SK-N-SH (cell line): ENCODE measurements at regions not wholly inside any gene's neighbourhood (a gene's known extent, or its start where the extent isn't known, plus 50 kb on each side); places are given as distances from the start of the nearest gene placed in this dataset.

Experiments used
- CTCF ChIA-PET: fragments of 300-600, 350-600 bp; formaldehyde crosslinking; extraction: SDS; loops from one replicate; lab custom pipeline; 2021; lab: Yijun Ruan, JAX
- POLR2A ChIA-PET: fragments of 350-600 bp; sonication (Branson Sonifier 250); formaldehyde crosslinking; extraction: SDS; loops from one replicate; lab custom pipeline; 2020; ENCODE audit warnings: antibody characterized with exemption, inconsistent platforms; lab: Yijun Ruan, JAX
- DNase-seq: peaks from one replicate; pipeline ENCODE4 v3.0.0; 2012
- H2AFZ ChIP-seq: fragments of 200-600 bp; sonication (generic); 2 replicates; pipeline ENCODE4 v1.8.1; 2016; ENCODE audit warnings: antibody characterized with exemption, mild to moderate bottlenecking, low read depth
- H3F3A ChIP-seq: fragments of 200-600 bp; sonication (generic); replicated peaks from 2 replicates; pipeline ENCODE3; 2016; ENCODE audit warnings: antibody characterized with exemption, mild to moderate bottlenecking; ENCODE audit not compliant: insufficient read depth
- H3K27ac ChIP-seq, 2 experiments: fragments of 200-500 bp in 1 of 2; fragments of 200-600 bp in 1 of 2; sonication (Bioruptor generic) in 1 of 2; sonication (generic), shearing (Covaris generic) in 1 of 2; 2 replicates each; pipeline versions ENCODE4 v1.5.1 to v1.6.1; 2014 to 2016; ENCODE audit warnings: low read depth in 2 of 2, inconsistent platforms in 1 of 2, low read length in 1 of 2, mild to moderate bottlenecking in 1 of 2, mixed read lengths in 1 of 2
- H3K27me3 ChIP-seq: fragments of 200-600 bp; sonication (generic), shearing (Covaris generic); 2 replicates; pipeline ENCODE4 v1.6.1; 2016; ENCODE audit warnings: mixed run types; ENCODE audit not compliant: insufficient read depth
- H3K36me3 ChIP-seq, 2 experiments: fragments of 200-500 bp in 1 of 2; fragments of 200-600 bp in 1 of 2; sonication (Bioruptor generic) in 1 of 2; sonication (generic) in 1 of 2; replicated peaks in 1 of 2; 2 replicates each; pipeline versions ENCODE3 to v1.5.1; 2014 to 2016; ENCODE audit warnings: low read length in 1 of 2, mild to moderate bottlenecking in 1 of 2; ENCODE audit not compliant: insufficient read depth in 2 of 2, control insufficient read depth in 1 of 2
- H3K4me1 ChIP-seq, 2 experiments: fragments of 200-500 bp in 1 of 2; fragments of 200-600 bp in 1 of 2; sonication (Bioruptor generic) in 1 of 2; sonication (generic), shearing (Covaris generic) in 1 of 2; 2 replicates each; pipeline versions ENCODE4 v1.5.1 to v1.6.1; 2014 to 2016; ENCODE audit warnings: low read depth in 1 of 2, low read length in 1 of 2, mixed run types in 1 of 2; ENCODE audit not compliant: insufficient read depth in 2 of 2, control insufficient read depth in 1 of 2
- H3K4me2 ChIP-seq: fragments of 200-600 bp; sonication (generic), shearing (Covaris generic); 2 replicates; pipeline ENCODE4 v1.6.1; 2017; ENCODE audit warnings: mixed run types
- H3K4me3 ChIP-seq, 2 experiments: fragments of 200-500 bp in 1 of 2; fragments of 200-600 bp in 1 of 2; sonication (Bioruptor generic) in 1 of 2; sonication (generic), shearing (Covaris generic) in 1 of 2; 2 replicates each; pipeline versions ENCODE4 v1.5.1 to v1.8.1; 2014 to 2016; ENCODE audit warnings: low read depth in 2 of 2, inconsistent platforms in 1 of 2, low read length in 1 of 2, mild to moderate bottlenecking in 1 of 2, mixed read lengths in 1 of 2, moderate library complexity in 1 of 2
- H3K79me2 ChIP-seq: fragments of 200-600 bp; sonication (generic); 2 replicates; pipeline ENCODE4 v1.8.1; 2017; ENCODE audit warnings: mild to moderate bottlenecking; ENCODE audit not compliant: insufficient read depth
- H3K9ac ChIP-seq: fragments of 200-600 bp; sonication (generic); 2 replicates; pipeline ENCODE4 v1.6.1; 2017; ENCODE audit warnings: mixed run types
- H3K9me2 ChIP-seq: fragments of 200-600 bp; sonication (generic); 2 replicates; pipeline ENCODE4 v1.6.1; 2017; ENCODE audit warnings: mixed run types
- H3K9me3 ChIP-seq: fragments of 200-600 bp; sonication (generic); 2 replicates; pipeline ENCODE4 v1.6.1; 2017; ENCODE audit warnings: mixed run types, mild to moderate bottlenecking, moderate library complexity
- H4K20me1 ChIP-seq: fragments of 200-600 bp; sonication (generic); 2 replicates; pipeline ENCODE4 v1.6.1; 2017; ENCODE audit warnings: mild to moderate bottlenecking, mixed run types; ENCODE audit not compliant: insufficient read depth
- EP300 ChIP-seq, 2 experiments: IDR thresholded peaks; 2 replicates each; pipeline versions ENCODE4 v1.4.0 to v1.6.1; 2012; ENCODE audit warnings: borderline replicate concordance in 1 of 2, low read depth in 1 of 2, low read length in 1 of 2
- EZH2phosphoT487 ChIP-seq: fragments of 200-600 bp; sonication (generic); IDR thresholded peaks from 2 replicates; pipeline ENCODE4 v1.6.1; 2017; ENCODE audit warnings: low read depth, mixed run types, mild to moderate bottlenecking, antibody characterized with exemption, moderate library complexity, borderline replicate concordance
- FOSL2 ChIP-seq: IDR thresholded peaks from 2 replicates; pipeline ENCODE4 v1.4.0; 2012; ENCODE audit warnings: low read depth, mild to moderate bottlenecking, moderate library complexity, borderline replicate concordance
- GATA2 ChIP-seq: sonication (generic); formaldehyde crosslinking; IDR thresholded peaks from 2 replicates; pipeline ENCODE4 v1.5.0; 2020; ENCODE audit warnings: mild to moderate bottlenecking, missing genetic modification reagents
- JUND ChIP-seq: IDR thresholded peaks from 2 replicates; pipeline ENCODE4 v1.4.0; 2012
- MXI1 ChIP-seq: IDR thresholded peaks from 2 replicates; pipeline ENCODE4 v1.6.1; 2012; ENCODE audit warnings: mild to moderate bottlenecking, low read depth, low read length, improper control_type of control experiment
- RAD21 ChIP-seq: IDR thresholded peaks from 2 replicates; pipeline ENCODE4 v1.6.1; 2012; ENCODE audit warnings: mild to moderate bottlenecking, low read length
- RFX5 ChIP-seq: IDR thresholded peaks from 2 replicates; pipeline ENCODE4 v1.6.1; 2012; ENCODE audit warnings: mild to moderate bottlenecking, improper control_type of control experiment, low read length
- SIN3A ChIP-seq: IDR thresholded peaks from 2 replicates; pipeline ENCODE4 v1.6.1; 2012; ENCODE audit warnings: low read depth, mild to moderate bottlenecking, low read length, moderate library complexity, borderline replicate concordance
- TAF1 ChIP-seq: IDR thresholded peaks from 2 replicates; pipeline ENCODE4 v1.6.1; 2012; ENCODE audit warnings: low read depth, mild to moderate bottlenecking, low read length, moderate library complexity, borderline replicate concordance
- TCF12 ChIP-seq: IDR thresholded peaks from 2 replicates; pipeline ENCODE4 v1.4.0; 2012
- TEAD4 ChIP-seq: IDR thresholded peaks from 2 replicates; pipeline ENCODE4 v1.4.0; 2012; ENCODE audit warnings: mild to moderate bottlenecking, borderline replicate concordance; ENCODE audit not compliant: insufficient read depth
- USF1 ChIP-seq: IDR thresholded peaks from 2 replicates; pipeline ENCODE4 v1.4.0; 2012; ENCODE audit warnings: low read depth, borderline replicate concordance
- YY1 ChIP-seq: IDR thresholded peaks from 2 replicates; pipeline ENCODE4 v1.4.0; 2012; ENCODE audit warnings: low read depth, mild to moderate bottlenecking
- WGBS: methylation state at CpG from one replicate; pipeline ENCODE4 v1.1.6; 2017; ENCODE audit warnings: low lambda C conversion rate; 5-methylcytosine and 5-hydroxymethylcytosine counted together
- TF ChIP-seq, protein P1 (sequence below): IDR thresholded peaks from 2 replicates; pipeline ENCODE4; 2012
- TF ChIP-seq, protein P2 (sequence below): fragments of 200-600 bp; sonication (generic); IDR thresholded peaks from 2 replicates; pipeline ENCODE4 v1.6.1; 2017; ENCODE audit warnings: antibody characterized with exemption, mild to moderate bottlenecking, moderate library complexity

GRCh38 chr4:55183926-55184599 lies 58.7 kb upstream of the KDR start:
- no peaks in the 10 kb centered on the region for H3K27me3 ChIP-seq
- POLR2A ChIA-PET, result no interaction called here
- DNase-seq, result no peak
- no peaks in the 10 kb centered on the region for H3K9me3 ChIP-seq
- 23% methylated on average over 8 of the region's 8 CpGs for WGBS
- H3K4me3 ChIP-seq, result no peak overlapping the region
- H2AFZ ChIP-seq, result peak overlapping the region; percentile 16; the same call in 1 of the 2 replicates
- H3K9ac ChIP-seq, result no peak overlapping the region
- TF ChIP-seq USF1, result peak; percentile 54
- peak; percentile 84 for TF ChIP-seq FOSL2
- peak; percentile 42; the same call in 1 of the 2 replicates for TF ChIP-seq TCF12
- peak in 1 of 2 experiments; percentile 42; a peak in 1 of 4 replicates for TF ChIP-seq EP300 (IDR thresholded peaks at IDR 0.05; ENCODE audit: borderline replicate concordance in 1 of 2, low read depth in 1 of 2, low read length in 1 of 2)
- peak; percentile 69 for TF ChIP-seq JUND
- TF ChIP-seq, protein P1, sequence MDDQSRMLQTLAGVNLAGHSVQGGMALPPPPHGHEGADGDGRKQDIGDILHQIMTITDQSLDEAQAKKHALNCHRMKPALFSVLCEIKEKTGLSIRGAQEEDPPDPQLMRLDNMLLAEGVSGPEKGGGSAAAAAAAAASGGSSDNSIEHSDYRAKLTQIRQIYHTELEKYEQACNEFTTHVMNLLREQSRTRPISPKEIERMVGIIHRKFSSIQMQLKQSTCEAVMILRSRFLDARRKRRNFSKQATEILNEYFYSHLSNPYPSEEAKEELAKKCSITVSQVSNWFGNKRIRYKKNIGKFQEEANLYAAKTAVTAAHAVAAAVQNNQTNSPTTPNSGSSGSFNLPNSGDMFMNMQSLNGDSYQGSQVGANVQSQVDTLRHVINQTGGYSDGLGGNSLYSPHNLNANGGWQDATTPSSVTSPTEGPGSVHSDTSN, result peak; percentile 7; the same call in 1 of the 2 replicates
- no peak for TF ChIP-seq SIN3A
- TF ChIP-seq TEAD4, result peak; percentile 27; the same call in 1 of the 2 replicates
- no peak for TF ChIP-seq EZH2phosphoT487
- no peaks in the 10 kb centered on the region for H4K20me1 ChIP-seq
- peaks cover 0 to 19% of the 10 kb centered on the region in 2 experiments; a peak in 2 of 4 replicates for H3K4me1 ChIP-seq
- H3F3A ChIP-seq, result peaks cover 19% of the 10 kb centered on the region
- no peaks in the 10 kb centered on the region for H3K9me2 ChIP-seq
- no peaks in the 10 kb centered on the region for H3K36me3 ChIP-seq
- H3K4me2 ChIP-seq, result peak overlapping the region; percentile 40; the same call in 1 of the 2 replicates
- peak overlapping the region in 1 of 2 experiments; percentile 75; a peak in 2 of 4 replicates for H3K27ac ChIP-seq
- CTCF ChIA-PET, result interaction anchor here (0.5 to 2.5 kb wide), 10 partner anchors 13 to 841 kb away, joined by 3 to 9 read pairs (median 3); no protein-coding TSS in a partner anchor
- no peaks in the 10 kb centered on the region for H3K79me2 ChIP-seq

- TF ChIP-seq EZH2phosphoT487 (no peak), RAD21 (peak; percentile 41; the same call in 1 of the 2 replicates), TEAD4 (no peak), MXI1 (no peak), TAF1 (no peak), JUND (no peak), RFX5 (no peak), YY1 (no peak), USF1 (no peak), GATA2 (CRISPR knock-in tag) (no peak)
- TF ChIP-seq, protein P2, sequence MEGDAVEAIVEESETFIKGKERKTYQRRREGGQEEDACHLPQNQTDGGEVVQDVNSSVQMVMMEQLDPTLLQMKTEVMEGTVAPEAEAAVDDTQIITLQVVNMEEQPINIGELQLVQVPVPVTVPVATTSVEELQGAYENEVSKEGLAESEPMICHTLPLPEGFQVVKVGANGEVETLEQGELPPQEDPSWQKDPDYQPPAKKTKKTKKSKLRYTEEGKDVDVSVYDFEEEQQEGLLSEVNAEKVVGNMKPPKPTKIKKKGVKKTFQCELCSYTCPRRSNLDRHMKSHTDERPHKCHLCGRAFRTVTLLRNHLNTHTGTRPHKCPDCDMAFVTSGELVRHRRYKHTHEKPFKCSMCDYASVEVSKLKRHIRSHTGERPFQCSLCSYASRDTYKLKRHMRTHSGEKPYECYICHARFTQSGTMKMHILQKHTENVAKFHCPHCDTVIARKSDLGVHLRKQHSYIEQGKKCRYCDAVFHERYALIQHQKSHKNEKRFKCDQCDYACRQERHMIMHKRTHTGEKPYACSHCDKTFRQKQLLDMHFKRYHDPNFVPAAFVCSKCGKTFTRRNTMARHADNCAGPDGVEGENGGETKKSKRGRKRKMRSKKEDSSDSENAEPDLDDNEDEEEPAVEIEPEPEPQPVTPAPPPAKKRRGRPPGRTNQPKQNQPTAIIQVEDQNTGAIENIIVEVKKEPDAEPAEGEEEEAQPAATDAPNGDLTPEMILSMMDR, result peak; percentile 58
- TF ChIP-seq, protein P1, result no peak
- peak overlapping the region; percentile 40; the same call in 1 of the 2 replicates for H3K4me2 ChIP-seq
- H3K4me1 ChIP-seq, result peaks cover 0 to 19% of the 10 kb centered on the region in 2 experiments; a peak in 2 of 4 replicates
- peak overlapping the region; percentile 16; the same call in 1 of the 2 replicates for H2AFZ ChIP-seq
- H3K9me3 ChIP-seq, result no peaks in the 10 kb centered on the region
- no peak for DNase-seq
- H3K9ac ChIP-seq, result no peak overlapping the region
- no peaks in the 10 kb centered on the region for H4K20me1 ChIP-seq
- H3K27me3 ChIP-seq, result no peaks in the 10 kb centered on the region
- H3K4me3 ChIP-seq, result no peak overlapping the region
- CTCF ChIA-PET, result interaction anchor here (0.7 to 2.5 kb wide), 11 partner anchors 13 to 214 kb away, joined by 3 to 9 read pairs (median 4); no protein-coding TSS in a partner anchor
- 86% methylated on average over 9 of the region's 9 CpGs for WGBS
- H3K27ac ChIP-seq, result peak overlapping the region in 1 of 2 experiments; percentile 75; a peak in 2 of 4 replicates
- no peaks in the 10 kb centered on the region for H3K36me3 ChIP-seq
- POLR2A ChIA-PET, result no interaction called here
- peaks cover 19% of the 10 kb centered on the region for H3F3A ChIP-seq
- H3K79me2 ChIP-seq, result no peaks in the 10 kb centered on the region
- no peaks in the 10 kb centered on the region for H3K9me2 ChIP-seq
Observed at GRCh38 chr4:55184600-55185523, 59.5 kb upstream of the KDR start.
